ENCODE measurements at regions not wholly inside any gene's neighbourhood (a gene's known extent, or its start where the extent isn't known, plus 50 kb on each side); places are given as distances from the start of the nearest gene placed in this dataset.

DNA sequence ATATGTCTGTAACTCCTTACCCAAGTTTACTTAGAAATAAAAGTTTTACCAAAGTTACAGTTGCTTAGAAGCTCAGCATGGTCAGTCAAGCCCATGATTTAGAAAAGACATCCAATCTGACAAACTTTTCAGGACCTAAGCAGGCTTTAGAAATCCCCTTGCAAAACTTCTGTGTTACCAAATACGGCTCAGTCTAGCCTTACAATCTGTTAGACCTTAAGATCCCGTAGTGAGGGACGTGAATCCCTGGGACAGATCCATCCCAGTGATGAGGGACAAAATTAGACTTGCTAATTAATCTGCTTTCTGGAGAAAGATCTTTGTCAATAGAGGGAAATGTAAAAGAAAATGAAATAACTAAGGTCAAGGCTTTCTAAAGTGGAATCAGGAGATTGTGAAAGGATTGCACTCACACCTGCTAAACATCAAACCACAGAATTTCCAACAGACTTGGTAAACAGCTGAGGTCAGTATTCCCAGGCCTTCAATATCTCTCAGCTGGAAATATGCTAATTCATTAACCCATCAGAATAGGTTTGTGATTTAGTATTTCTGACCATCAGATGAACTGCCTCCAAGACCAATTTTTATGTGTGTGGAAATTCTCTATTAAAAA is 375.3 kb downstream of the DUSP10 start:
- Mint-ChIP-seq H3K4me3 (no peak overlapping the region), H3K27ac (no peak overlapping the region), H3K4me1 (ENCODE audit: low read depth) (no peaks in the 10 kb centered on the region), H3K27me3 (ENCODE audit: low read depth) (peaks cover 3% of the 10 kb centered on the region), H3K36me3 (ENCODE audit: low read depth) (no peaks in the 10 kb centered on the region), H3K9me3 (no peaks in the 10 kb centered on the region)
- DNase-seq (ENCODE audit: low spot score) = no peak

DNA sequence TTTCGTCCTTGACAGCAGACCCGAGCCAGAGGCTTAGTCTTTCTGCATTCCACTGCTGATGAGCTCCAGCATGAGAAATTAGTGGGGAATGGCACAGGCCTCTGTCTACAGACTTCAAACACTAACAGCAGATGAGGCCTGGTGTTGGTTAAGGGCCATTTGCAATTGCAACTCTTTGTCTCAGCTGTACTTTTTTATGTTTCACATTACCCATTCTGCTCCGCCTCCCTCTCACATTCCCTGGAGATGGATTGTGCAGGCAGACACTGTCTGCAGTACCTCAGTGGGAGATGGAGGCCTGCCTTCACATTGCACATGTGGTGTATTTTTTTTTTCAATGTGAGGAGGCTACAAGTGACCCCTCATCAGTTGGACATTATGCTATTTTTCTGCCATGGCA is 370.2 kb downstream of the DUSP10 start:
- H3K36me3 Mint-ChIP-seq (ENCODE audit: low read depth) = no peaks in the 10 kb centered on the region
- no peaks in the 10 kb centered on the region for H3K4me1 Mint-ChIP-seq (ENCODE audit: low read depth)
- H3K4me3 Mint-ChIP-seq = no peak overlapping the region
- no peaks in the 10 kb centered on the region for H3K9me3 Mint-ChIP-seq
- no peaks in the 10 kb centered on the region for H3K27me3 Mint-ChIP-seq (ENCODE audit: low read depth)
- no peak overlapping the region for H3K27ac Mint-ChIP-seq
- no peak for DNase-seq (ENCODE audit: low spot score)

DNA sequence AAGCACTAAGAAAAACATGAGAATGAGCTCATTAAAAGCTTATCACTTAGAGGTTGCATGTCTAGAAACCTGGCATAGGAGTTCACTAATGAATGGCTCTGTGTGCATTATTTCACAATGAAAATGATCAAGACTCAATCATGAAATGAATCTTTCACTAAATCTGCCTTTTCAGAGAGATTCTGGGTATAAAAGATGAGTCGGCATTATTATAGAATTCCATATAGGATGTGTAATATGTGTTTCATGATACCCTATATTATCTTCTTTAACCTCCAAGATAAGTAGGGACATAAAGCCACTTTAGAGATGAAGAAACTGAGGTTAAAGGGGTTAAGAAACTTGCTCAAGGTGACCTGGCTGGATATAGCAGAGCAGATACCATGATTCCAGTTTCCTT is 368.1 kb downstream of the DUSP10 start:
- no peaks in the 10 kb centered on the region for H3K36me3 Mint-ChIP-seq (ENCODE audit: low read depth)
- H3K9me3 Mint-ChIP-seq = no peaks in the 10 kb centered on the region
- H3K4me1 Mint-ChIP-seq (ENCODE audit: low read depth) = no peaks in the 10 kb centered on the region
- no peaks in the 10 kb centered on the region for H3K27me3 Mint-ChIP-seq (ENCODE audit: low read depth)
- no peak for DNase-seq (ENCODE audit: low spot score)
- H3K4me3 Mint-ChIP-seq = no peak overlapping the region
- no peak overlapping the region for H3K27ac Mint-ChIP-seq

DNA sequence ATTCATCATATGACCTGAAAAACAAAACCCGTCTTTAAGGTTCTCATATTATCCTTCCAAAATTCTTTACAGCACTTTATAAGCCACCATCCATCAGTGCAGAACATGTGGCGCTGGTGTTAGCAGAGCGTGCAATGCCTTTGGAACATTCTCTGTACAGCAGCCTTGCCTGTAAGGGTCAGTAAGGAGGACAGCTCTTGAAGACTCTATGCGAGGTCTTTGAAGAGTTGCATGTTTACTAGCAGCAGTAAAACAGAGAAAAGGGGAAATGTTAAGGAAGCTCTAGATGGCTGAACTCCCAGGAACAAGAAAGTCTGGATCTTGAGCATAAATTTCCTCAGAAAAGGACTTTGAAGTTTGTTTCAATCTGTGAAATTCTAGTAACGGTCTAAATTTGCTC is 365.6 kb downstream of the DUSP10 start:
- no peak overlapping the region for H3K4me3 Mint-ChIP-seq
- H3K4me1 Mint-ChIP-seq (ENCODE audit: low read depth) = no peaks in the 10 kb centered on the region
- DNase-seq (ENCODE audit: low spot score) = no peak

DNA sequence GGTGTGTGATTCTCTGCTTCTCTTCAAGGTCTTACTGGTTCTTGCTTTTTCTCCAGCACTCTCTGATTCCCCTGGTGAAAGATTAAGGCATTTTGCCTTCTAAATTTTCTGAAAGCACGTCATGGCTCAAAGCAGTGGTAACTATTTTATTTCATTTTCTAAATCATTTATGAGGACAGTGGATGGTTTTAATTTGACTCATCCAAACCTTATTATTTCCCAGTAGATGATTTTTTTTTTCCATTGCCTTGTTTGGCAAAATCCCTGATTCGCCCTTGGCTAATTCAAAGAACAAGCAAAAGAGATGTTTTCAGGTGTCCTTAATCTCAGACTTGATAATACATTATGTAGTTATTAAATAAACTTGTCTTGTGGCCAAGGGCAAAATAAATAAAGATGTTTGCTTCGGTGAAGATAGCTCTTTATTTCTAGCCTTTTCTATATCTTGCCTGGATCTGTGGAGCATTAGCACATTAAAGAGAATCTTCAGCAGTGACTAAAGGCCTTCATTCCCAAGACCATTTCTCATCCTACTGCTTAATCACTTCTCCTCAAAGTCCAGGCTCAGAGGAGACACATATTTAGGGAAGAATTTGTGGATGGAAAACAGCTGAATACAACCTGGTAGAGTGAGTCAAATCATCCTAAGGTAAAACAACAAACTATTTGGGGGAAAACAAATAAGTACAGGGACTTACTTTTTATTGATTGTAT is 359.8 kb downstream of the DUSP10 start:
- H3K4me3 Mint-ChIP-seq = no peak overlapping the region
- H3K36me3 Mint-ChIP-seq (ENCODE audit: low read depth) = no peaks in the 10 kb centered on the region
- H3K9me3 Mint-ChIP-seq = no peaks in the 10 kb centered on the region
- H3K4me1 Mint-ChIP-seq (ENCODE audit: low read depth) = no peaks in the 10 kb centered on the region
- no peak for DNase-seq (ENCODE audit: low spot score)
- H3K27me3 Mint-ChIP-seq (ENCODE audit: low read depth) = peaks cover 3% of the 10 kb centered on the region
- no peak overlapping the region for H3K27ac Mint-ChIP-seq

More for the DNA sequence above, 365.6 kb downstream of the DUSP10 start:
- Mint-ChIP-seq H3K36me3 (ENCODE audit: low read depth) (no peaks in the 10 kb centered on the region), H3K9me3 (no peaks in the 10 kb centered on the region), H3K27ac (no peak overlapping the region), H3K27me3 (ENCODE audit: low read depth) (no peaks in the 10 kb centered on the region)

DNA sequence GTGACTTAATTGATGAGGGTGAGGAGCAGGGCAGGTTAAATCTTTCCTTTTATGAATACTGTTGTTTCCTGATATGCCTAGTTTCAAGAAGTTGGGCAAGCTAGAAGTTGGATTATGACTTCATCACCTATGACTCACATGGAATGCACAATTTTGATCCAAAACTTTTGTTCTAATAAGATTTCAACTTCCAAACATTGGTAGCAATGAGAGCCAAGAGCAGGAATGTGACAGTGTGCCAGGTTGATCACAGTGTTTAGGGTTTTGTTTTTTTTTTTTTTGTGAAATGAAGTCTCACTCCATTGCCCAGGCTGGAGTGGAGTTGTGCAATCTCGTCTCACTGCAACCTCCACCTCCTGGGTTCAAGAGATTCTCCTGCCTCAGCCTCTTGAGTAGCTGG is 349.4 kb downstream of the DUSP10 start:
- no peak for DNase-seq (ENCODE audit: low spot score)
- Mint-ChIP-seq H3K27ac (no peak overlapping the region), H3K27me3 (ENCODE audit: low read depth) (no peaks in the 10 kb centered on the region), H3K4me1 (ENCODE audit: low read depth) (peaks cover 2% of the 10 kb centered on the region), H3K36me3 (ENCODE audit: low read depth) (no peaks in the 10 kb centered on the region), H3K9me3 (no peaks in the 10 kb centered on the region), H3K4me3 (no peak overlapping the region)

DNA sequence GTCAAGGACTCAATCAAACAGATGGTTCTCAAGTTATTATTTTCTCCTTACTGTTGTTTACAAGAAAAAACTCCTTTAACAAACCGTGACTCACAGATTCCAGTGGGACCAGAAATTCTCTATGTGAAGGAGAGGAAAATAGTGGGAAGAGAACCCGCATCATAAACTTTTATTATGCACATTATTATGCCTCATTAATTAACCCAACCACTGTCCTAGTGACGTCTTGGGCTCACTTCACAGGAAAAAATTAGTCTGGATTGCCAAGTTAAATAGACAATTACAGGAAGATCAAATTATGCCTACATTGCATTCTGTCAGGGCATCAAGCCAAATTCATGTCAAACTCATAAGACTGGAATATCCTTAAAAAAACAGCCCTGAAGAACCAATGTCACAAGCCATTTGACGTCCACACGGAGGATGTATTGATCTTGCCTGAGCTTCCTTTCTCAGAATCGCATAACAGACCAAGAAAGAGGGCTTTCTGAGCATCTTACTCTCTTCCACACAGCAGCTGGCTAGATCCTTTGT is 347.8 kb downstream of the DUSP10 start:
- DNase-seq (ENCODE audit: low spot score) = no peak
- peaks cover 2% of the 10 kb centered on the region for H3K4me1 Mint-ChIP-seq (ENCODE audit: low read depth)
- no peak overlapping the region for H3K4me3 Mint-ChIP-seq
- peaks cover under 1% of the 10 kb centered on the region for H3K27me3 Mint-ChIP-seq (ENCODE audit: low read depth)
- H3K9me3 Mint-ChIP-seq = no peaks in the 10 kb centered on the region
- no peaks in the 10 kb centered on the region for H3K36me3 Mint-ChIP-seq (ENCODE audit: low read depth)
- H3K27ac Mint-ChIP-seq = no peak overlapping the region

DNA sequence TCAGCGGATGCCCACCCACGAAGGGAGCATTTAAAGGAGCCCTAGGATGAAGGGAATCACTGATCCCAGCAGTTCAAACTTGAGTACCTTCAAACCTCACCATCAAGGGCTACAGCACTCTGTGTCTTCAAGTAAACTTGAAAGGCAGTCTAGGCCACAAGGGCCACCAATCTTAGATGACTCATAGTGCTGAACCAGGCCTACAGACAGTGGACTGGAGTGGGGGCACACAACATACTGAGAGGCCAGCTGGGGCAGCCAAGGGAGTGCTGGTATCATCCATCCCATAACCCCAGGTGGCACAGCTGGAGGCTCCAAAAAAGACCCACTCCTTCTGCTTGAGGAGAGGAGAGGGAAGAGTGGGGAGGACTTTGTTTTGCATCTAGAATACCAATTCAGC is 345.4 kb downstream of the DUSP10 start:
- Mint-ChIP-seq H3K27ac (no peak overlapping the region), H3K4me3 (no peak overlapping the region), H3K27me3 (ENCODE audit: low read depth) (peaks cover 5% of the 10 kb centered on the region), H3K9me3 (no peaks in the 10 kb centered on the region), H3K36me3 (ENCODE audit: low read depth) (no peaks in the 10 kb centered on the region), H3K4me1 (ENCODE audit: low read depth) (peaks cover 2% of the 10 kb centered on the region)
- DNase-seq (ENCODE audit: low spot score) = no peak

DNA sequence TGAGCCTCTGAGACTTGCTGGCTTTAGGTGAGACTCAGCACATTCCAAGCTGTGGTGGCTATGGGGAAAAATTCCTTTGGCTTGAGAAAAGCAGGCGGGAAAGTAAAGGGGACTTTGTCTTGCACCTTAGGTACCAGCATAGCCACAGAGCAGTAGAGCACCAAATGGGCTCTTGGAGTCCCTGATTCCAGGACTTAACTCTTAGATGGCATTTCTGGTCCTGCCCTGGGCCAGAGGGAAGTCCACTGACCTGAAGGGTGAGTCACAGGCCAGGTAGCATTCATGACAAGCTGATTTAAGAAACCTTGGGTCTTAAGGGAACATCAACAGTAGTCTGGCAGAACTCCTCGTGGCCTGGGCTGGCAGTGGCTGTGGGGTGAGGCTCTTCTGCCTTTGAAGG is 344.7 kb downstream of the DUSP10 start:
- peaks cover 5% of the 10 kb centered on the region for H3K27me3 Mint-ChIP-seq (ENCODE audit: low read depth)
- H3K36me3 Mint-ChIP-seq (ENCODE audit: low read depth) = no peaks in the 10 kb centered on the region

DNA sequence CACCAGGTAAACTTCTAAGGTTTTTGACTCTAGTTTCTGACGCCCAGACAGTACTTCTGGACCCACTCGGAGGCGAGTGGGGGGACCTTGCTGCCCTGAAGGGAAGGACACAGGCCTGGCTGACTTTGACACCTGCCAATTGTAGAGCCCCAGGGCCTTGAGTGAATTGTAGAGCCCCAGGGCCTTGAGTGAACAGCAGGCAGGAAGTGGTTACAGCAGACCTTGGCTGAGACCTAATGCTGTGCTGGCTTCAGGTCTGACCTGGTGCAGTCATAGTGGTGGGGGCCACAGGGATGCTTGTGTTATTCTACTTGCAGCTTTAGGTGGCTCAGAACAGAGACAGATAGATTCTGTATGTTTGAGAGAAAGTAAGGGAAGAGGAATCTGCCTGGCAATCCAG is 344.3 kb downstream of the DUSP10 start:
- Mint-ChIP-seq H3K27ac (no peak overlapping the region), H3K9me3 (no peaks in the 10 kb centered on the region), H3K4me1 (ENCODE audit: low read depth) (peaks cover 2% of the 10 kb centered on the region), H3K36me3 (ENCODE audit: low read depth) (no peaks in the 10 kb centered on the region), H3K27me3 (ENCODE audit: low read depth) (peaks cover 5% of the 10 kb centered on the region), H3K4me3 (no peak overlapping the region)
- DNase-seq (ENCODE audit: low spot score) = no peak

More for the DNA sequence above, 344.7 kb downstream of the DUSP10 start:
- Mint-ChIP-seq H3K27ac (no peak overlapping the region), H3K4me1 (ENCODE audit: low read depth) (peaks cover 2% of the 10 kb centered on the region), H3K4me3 (no peak overlapping the region), H3K9me3 (no peaks in the 10 kb centered on the region)
- DNase-seq (ENCODE audit: low spot score) = no peak

DNA sequence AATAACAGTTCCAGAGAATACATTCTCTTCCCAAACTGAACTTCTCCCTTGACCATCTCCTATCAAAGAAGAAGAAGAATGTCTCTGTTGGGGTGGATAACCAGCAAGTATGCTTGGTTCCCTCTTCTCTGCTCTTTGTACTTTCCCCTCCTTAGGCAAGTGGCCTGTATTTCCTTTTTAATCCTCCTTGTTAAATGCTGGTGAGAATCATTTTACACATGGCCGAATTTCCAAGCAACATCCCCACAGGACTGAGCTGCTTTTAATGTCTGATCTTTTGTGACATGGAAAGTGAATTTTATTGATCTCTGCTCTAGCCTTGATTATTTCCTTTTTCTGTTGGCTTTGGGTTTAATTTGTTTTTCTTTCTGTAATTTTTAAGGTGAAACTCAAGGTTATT is 336.7 kb downstream of the DUSP10 start:
- DNase-seq (ENCODE audit: low spot score) = no peak
- Mint-ChIP-seq H3K4me1 (ENCODE audit: low read depth) (no peaks in the 10 kb centered on the region), H3K27me3 (ENCODE audit: low read depth) (peaks cover 2% of the 10 kb centered on the region), H3K27ac (no peak overlapping the region), H3K36me3 (ENCODE audit: low read depth) (no peaks in the 10 kb centered on the region), H3K4me3 (no peak overlapping the region), H3K9me3 (no peaks in the 10 kb centered on the region)

DNA sequence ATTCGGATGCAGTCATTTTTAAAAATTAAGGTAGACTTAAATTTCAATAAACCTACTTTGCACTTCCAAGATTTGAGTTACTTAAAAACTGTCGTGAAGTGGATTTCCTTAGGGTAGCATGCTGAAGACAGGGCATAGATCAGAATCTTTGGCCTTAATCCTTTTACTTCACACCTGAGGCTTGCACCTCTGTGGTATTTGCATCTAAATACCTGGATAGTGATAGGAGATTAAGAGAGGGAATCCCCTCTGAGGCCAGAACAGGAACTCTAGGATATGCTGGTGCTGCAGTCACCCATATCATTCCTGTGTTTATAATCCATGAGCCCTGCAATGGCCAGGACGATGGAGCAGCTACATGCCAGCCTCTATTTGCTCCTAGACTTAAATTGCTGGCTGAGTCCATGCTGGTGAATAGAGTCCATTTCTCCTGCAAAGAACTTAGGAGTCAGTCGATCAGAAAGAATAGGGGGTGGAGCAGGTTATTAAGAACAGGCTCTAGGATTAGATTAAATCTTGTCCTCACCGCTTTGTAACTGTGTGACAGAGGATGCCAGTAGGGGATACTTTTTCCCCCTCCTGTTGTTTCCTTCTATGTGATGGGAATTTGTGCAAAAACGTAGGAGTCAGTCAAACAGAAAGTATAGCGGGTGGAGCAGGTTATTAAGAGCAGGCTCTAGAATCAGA is 333.6 kb downstream of the DUSP10 start:
- peaks cover 2% of the 10 kb centered on the region for H3K27me3 Mint-ChIP-seq (ENCODE audit: low read depth)
- no peaks in the 10 kb centered on the region for H3K9me3 Mint-ChIP-seq
- no peak overlapping the region for H3K27ac Mint-ChIP-seq
- H3K4me3 Mint-ChIP-seq = no peak overlapping the region
- H3K36me3 Mint-ChIP-seq (ENCODE audit: low read depth) = no peaks in the 10 kb centered on the region
- H3K4me1 Mint-ChIP-seq (ENCODE audit: low read depth) = no peaks in the 10 kb centered on the region
- DNase-seq (ENCODE audit: low spot score) = no peak

DNA sequence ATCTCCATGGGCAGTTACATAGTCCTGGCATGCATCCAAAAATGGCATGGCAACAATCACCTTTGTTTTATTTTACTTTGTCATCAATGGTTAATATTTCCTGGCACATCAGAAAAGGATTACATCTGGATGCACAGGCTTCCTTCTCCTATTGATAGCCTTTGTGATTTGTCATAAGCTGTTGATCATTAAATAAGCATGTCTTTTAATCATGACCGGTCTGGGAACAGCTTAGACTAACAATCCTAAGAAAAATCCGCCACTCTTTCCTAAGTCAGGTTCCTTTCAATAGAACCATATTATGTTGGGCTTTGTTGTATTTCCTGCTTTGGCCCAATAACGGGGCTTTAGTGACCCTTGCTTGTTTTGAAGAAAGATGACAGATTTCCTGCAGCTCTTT is 330.6 kb downstream of the DUSP10 start:
- no peaks in the 10 kb centered on the region for H3K36me3 Mint-ChIP-seq (ENCODE audit: low read depth)
- peaks cover 2% of the 10 kb centered on the region for H3K27me3 Mint-ChIP-seq (ENCODE audit: low read depth)
- no peak overlapping the region for H3K4me3 Mint-ChIP-seq
- no peak for DNase-seq (ENCODE audit: low spot score)
- no peak overlapping the region for H3K27ac Mint-ChIP-seq
- H3K4me1 Mint-ChIP-seq (ENCODE audit: low read depth) = no peaks in the 10 kb centered on the region
- no peaks in the 10 kb centered on the region for H3K9me3 Mint-ChIP-seq

DNA sequence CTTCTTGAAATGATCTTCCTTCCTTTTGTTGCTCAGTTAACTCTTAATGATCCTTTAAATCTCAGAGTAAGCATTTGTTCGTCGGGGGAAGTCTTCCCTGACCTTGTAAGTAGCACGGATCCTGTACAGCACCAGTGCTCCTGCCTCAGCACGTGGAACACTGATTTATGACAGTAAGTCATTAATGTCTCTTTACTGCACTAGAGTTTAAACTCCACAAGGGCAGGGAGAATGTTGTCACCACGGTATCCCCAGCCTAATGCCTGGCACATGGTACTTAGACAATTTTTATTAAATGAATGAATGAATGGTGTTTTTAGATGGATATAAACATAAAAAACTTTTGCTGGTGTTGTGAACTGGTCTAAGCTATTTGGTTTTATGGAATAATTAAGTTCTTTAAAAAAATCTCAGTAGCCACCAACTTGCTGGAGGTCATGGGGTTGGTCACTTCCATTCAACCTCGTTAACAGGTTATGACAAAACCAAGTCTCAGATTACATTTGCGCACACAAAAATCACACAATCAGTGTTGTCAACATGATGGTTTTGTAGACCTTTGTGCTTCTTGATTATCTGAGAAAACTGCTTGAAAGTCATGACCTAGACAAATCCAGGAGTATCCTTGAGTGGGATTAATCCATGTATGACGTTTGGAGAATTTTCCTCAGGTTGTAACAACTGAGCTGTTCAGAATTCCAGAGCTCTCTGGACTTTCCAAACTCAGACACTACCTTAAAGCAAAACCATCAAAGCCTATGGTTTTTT is 326.9 kb downstream of the DUSP10 start:
- no peaks in the 10 kb centered on the region for H3K36me3 Mint-ChIP-seq (ENCODE audit: low read depth)
- no peak overlapping the region for H3K4me3 Mint-ChIP-seq

More for the DNA sequence above, 326.9 kb downstream of the DUSP10 start:
- DNase-seq (ENCODE audit: low spot score) = no peak
- Mint-ChIP-seq H3K9me3 (no peaks in the 10 kb centered on the region), H3K4me1 (ENCODE audit: low read depth) (no peaks in the 10 kb centered on the region), H3K27ac (no peak overlapping the region), H3K27me3 (ENCODE audit: low read depth) (no peaks in the 10 kb centered on the region)
